GM12874 (cell line): ENCODE measurements at regions not wholly inside any gene's neighbourhood (a gene's known extent, or its start where the extent isn't known, plus 50 kb on each side); places are given as distances from the start of the nearest gene placed in this dataset.

Source experiments
- CTCF ChIP-seq: IDR thresholded peaks from 2 replicates; pipeline ENCODE4 v1.5.1; 2011; ENCODE audit warnings: low read depth, mild to moderate bottlenecking, control low read depth, low read length, moderate library complexity; ENCODE audit not compliant: insufficient read depth

- no peak for TF ChIP-seq CTCF
Observed at GRCh38 chr6:21961226-21961625, 335.6 kb downstream of the PRL start.

GRCh38 chr6:21965016-21965415 is 331.8 kb downstream of the PRL start:
- no peak for TF ChIP-seq CTCF

- no peak for TF ChIP-seq CTCF
Observed at GRCh38 chr6:21965953-21966539, 330.8 kb downstream of the PRL start.

- TF ChIP-seq CTCF: no peak
Observed at GRCh38 chr6:21967056-21967974, 329.5 kb downstream of the PRL start.

- TF ChIP-seq CTCF: no peak
Observed at GRCh38 chr6:21968411-21968810, 328.4 kb downstream of the PRL start.

- no peak for TF ChIP-seq CTCF
Observed at GRCh38 chr6:21969192-21969591, 327.6 kb downstream of the PRL start.

- TF ChIP-seq CTCF: no peak
Observed at GRCh38 chr6:21970569-21971300, 326.1 kb downstream of the PRL start.
